ENCODE measurements at regions not wholly inside any gene's neighbourhood (a gene's known extent, or its start where the extent isn't known, plus 50 kb on each side); places are given as distances from the start of the nearest gene placed in this dataset.

GRCh38 chr9:108656566-108656965, 199.2 kb downstream of the ACTL7B start:
- in situ Hi-C loops (cut with HindIII; ENCODE audit: low sequenced_read_pairs): no loop called here

DNA sequence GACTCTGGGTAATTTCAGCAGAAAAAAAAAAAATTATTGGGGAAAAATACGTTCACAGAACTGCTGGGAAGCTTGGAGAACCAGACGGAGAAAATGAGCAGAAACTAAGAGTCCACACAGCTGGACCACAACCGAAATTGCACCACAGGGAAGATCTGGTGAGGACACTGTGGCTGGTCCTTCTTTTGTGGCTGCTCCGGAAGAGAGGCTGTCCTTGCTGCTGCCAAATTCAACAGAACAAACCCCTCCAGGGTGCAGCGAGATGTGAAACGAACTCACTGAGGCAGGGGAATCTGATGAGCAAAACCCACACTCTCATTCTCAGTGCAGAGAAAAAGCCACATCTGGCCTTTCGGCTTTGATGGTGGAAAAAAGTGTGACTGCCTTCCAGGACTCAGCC, 200.0 kb downstream of the ACTL7B start:
- in situ Hi-C loops (cut with HindIII; ENCODE audit: low sequenced_read_pairs): no loop called here

DNA sequence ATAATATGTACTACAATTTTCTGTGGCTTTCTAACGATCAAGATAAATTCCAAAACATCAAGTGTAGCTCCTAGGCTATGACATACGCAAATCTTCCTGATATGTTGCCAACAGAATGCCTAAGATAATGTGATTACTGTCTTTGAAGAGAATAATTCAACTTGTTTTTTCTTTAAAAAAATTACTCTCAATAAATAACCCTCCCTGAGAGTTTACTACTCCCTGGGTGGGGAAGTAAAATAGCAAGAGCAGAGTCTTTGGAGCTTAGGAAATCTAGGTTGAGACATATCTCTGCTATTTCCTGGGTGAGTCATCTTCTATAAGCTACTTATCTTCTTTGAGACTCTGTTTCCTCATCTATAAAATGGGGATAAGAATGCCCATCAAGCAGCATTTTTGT, 201.2 kb downstream of the ACTL7B start:
- in situ Hi-C loops (cut with HindIII; ENCODE audit: low sequenced_read_pairs): no loop called here

DNA sequence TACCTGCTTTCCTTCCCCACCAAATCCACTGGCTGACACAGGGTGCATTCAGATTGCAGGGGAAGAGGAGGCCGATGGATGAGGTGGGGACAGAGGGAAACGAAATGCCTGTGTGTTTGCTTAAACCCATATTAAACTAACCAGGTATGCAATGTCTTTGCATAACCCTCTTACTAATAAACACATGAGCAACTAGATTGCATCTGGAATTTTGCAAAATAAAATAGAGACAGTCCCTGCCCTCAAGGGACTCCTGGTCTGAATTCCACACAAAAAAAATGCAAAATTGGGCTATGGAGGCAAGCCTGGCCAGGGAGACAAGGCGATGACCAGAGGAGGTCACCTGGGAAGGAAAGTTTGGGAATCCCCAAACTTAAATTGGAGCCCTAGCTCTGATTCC, 202.9 kb downstream of the ACTL7B start:
- in situ Hi-C loops (cut with HindIII; ENCODE audit: low sequenced_read_pairs): no loop called here

DNA sequence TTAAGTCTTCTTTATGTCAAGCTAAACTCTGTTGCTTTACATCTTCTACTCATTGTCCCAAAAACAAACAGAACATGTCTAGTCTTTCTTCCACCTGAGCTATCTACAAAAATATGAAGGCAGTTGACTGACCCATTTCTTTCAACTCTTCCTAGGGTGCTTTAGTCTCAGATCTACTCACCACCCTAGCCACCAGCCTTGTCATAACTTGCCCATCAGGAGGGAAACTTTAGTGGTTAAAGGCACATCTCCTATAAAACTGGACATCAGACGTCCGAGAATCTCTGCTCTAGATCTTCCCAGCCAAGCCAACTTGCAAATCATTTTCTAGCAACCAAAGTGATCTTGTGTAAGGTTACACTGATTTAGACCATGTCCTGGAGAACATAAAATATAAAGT, 205.0 kb downstream of the ACTL7B start:
- in situ Hi-C loops (cut with HindIII; ENCODE audit: low sequenced_read_pairs): no loop called here

DNA sequence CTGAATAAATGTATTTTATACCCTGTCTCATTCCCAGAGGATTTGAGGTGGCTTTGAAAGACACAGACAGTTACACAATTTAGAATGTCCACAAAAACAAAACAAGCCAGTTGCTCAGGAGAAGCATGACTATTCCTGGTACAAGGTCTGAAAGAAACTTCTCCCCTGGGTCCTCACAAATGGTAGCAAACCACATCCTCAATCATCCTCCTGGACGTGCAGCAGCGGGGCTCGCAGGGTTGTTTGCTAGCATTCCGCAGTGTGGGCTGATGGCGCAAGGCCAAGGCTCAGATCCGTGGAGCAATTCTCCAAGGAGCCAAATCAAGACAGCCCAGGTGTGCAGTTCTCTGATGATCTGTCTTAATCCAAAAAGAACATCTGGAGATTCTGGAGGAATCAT, 210.3 kb downstream of the ACTL7B start:
- in situ Hi-C loops (cut with HindIII; ENCODE audit: low sequenced_read_pairs): no loop called here

- in situ Hi-C loops (cut with HindIII; ENCODE audit: low sequenced_read_pairs): no loop called here
These were observed 211.9 kb downstream of the ACTL7B start for GRCh38 chr9:108643731-108644510.

DNA sequence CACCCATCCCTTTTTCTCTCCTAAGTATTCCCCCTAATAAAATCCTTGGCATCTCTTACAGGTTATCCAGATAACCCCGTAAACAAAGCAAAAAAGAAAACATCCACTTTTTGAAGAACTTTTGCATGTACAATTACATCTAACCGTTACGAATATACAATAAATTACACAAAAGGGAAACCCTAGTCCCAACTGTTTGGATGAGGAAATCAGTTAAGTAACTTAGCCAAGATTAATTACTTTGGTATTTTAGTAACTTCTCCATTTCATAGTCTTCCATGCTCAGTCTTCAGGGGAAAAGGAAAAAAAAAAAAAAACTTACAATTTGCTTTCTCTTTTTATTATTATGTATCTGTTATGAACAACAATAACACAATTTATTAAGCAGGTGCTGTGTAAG, 212.9 kb downstream of the ACTL7B start:
- in situ Hi-C loops (cut with HindIII; ENCODE audit: low sequenced_read_pairs): no loop called here

DNA sequence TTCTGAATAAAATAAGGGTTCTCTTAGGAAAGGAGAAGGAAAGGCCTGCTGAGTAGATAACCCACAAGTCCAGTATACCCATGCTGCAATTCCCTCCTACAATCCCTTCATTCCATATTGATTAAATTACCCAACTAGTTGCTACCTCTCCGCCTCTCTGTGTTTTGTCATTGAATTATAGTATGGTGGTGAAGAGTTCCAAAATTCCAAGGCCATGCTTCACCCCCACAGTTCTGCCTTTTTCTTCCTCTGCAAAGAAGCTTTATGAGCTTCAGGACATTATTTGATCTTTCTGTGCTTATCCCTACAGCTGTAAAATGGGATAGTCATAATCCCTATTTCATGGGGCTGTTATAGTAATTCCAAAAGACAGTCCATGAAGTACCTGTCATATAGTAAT, 215.6 kb downstream of the ACTL7B start:
- in situ Hi-C loops (cut with HindIII; ENCODE audit: low sequenced_read_pairs): no loop called here

GRCh38 chr9:108639696-108640095, 216.1 kb downstream of the ACTL7B start:
- in situ Hi-C loops (cut with HindIII; ENCODE audit: low sequenced_read_pairs): no loop called here

- in situ Hi-C loops (cut with HindIII; ENCODE audit: low sequenced_read_pairs): no loop called here
These were observed 216.7 kb downstream of the ACTL7B start for GRCh38 chr9:108639091-108639490.

DNA sequence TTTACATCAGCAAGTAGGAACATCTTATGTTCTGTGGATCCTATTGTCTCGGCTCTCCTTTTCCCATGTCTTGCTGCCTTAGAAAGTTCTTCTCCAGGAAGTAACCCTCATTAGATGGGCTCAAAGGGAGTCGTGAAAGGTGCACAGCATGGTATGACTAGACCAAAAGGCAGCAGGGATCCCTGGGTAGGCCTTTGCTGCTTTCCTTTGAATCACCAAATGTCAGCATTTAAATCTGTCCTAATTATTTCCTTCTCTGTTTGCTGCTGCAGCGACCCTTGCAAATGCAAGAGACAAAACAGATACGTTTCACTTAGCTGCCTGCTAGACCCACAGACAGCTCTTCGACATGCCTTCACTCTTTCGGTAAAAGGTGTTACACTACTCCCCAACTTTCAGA, 218.4 kb downstream of the ACTL7B start:
- in situ Hi-C loops (cut with HindIII; ENCODE audit: low sequenced_read_pairs): no loop called here

- in situ Hi-C loops (cut with HindIII; ENCODE audit: low sequenced_read_pairs): no loop called here
These were observed 219.8 kb downstream of the ACTL7B start for GRCh38 chr9:108636013-108636412.

- in situ Hi-C loops (cut with HindIII; ENCODE audit: low sequenced_read_pairs): no loop called here
These were observed 220.9 kb downstream of the ACTL7B start for GRCh38 chr9:108634672-108635462.

DNA sequence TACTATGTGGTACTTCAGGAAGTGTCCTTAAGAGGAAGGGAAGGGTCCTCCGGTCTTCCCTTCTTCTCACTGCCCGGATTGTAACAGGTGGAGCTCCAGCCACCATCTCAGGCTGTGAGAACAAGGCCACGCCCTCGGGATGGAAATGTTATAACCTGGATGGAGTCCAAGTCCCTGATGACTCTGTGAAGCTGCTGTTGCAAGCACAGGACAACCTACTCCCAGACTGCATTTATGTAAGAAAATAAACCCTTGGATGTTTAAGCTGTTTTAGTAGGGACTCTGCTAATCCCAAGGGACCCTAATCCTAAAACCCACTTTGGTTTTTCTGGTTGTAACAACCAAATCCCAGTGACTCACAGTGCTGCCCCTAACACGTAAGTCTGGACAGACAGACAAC, 221.6 kb downstream of the ACTL7B start:
- in situ Hi-C loops (cut with HindIII; ENCODE audit: low sequenced_read_pairs): no loop called here

DNA sequence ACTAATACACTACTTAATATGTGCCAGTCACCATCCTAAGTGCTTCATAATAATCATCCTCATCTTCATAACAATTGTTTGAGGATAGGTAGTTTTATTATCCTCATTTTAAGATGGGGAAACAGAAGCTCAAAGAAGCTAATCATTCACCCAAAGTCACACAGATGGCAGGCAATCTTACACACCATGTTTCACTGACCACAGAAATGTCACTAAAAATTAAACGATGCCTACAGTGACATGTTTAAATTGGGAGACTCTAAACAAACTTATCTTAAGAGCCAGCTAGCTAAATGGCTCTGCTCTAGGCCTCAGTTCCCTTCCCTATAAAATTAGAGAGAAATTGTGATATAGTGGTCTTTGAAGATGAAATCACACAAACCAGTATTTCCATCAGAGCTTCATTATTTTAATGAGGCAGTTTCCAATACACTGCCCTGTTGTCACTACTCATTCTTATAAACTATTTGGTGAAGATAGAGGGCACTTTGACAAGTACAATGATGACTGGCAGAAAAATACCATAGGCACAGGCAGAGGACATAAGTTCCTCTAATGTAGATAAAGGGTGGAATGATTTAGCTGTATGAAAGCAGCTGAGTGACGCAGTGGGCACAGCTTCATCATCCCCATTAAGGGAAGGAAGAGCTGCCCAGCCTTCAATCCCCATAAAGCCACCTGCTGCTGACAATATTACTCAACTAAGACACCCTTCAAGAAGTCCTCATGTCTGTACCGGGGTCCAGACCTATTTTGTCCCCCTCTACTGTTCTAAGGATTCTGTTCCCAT, 224.1 kb downstream of the ACTL7B start:
- in situ Hi-C loops (cut with HindIII; ENCODE audit: low sequenced_read_pairs): no loop called here

DNA sequence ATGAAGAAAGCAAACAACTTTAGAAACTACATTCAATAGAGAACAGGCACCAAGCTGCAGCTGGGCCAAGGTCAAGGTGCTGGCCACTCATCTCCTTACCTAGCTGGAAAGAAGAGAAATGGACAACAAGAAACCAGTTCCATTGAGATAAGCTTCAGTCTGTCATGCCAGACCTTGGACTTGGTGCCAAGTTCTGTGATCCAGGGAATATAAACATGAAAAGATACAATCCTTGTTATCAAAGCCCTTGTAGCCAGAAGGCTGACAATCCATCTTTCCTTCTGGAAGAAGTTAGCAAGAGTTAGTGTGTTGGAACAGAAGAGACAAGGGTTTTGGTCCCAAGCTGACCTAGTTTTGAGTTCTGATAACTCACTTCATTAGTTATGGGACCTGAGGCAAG, 227.5 kb downstream of the ACTL7B start:
- in situ Hi-C loops (cut with HindIII; ENCODE audit: low sequenced_read_pairs): no loop called here

DNA sequence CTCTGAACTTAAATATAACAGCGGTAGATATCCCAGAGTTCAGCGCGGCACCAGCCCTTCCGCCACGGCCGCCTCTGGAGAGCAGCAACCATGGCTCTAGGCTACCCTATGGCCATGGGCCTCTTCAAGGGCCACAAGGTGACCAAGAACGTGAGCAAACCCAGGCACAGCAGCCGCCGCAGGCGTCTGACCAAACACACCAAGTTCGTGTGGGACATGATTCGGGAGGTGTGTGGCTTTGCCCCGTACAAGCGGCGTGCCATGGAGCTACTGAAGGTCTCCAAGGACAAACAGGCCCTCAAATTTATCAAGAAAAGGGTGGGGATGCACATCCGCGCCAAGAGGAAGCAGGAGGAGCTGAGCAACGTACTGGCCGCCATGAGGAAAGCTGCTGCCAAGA, 229.0 kb downstream of the ACTL7B start:
- in situ Hi-C loops (cut with HindIII; ENCODE audit: low sequenced_read_pairs): no loop called here

DNA sequence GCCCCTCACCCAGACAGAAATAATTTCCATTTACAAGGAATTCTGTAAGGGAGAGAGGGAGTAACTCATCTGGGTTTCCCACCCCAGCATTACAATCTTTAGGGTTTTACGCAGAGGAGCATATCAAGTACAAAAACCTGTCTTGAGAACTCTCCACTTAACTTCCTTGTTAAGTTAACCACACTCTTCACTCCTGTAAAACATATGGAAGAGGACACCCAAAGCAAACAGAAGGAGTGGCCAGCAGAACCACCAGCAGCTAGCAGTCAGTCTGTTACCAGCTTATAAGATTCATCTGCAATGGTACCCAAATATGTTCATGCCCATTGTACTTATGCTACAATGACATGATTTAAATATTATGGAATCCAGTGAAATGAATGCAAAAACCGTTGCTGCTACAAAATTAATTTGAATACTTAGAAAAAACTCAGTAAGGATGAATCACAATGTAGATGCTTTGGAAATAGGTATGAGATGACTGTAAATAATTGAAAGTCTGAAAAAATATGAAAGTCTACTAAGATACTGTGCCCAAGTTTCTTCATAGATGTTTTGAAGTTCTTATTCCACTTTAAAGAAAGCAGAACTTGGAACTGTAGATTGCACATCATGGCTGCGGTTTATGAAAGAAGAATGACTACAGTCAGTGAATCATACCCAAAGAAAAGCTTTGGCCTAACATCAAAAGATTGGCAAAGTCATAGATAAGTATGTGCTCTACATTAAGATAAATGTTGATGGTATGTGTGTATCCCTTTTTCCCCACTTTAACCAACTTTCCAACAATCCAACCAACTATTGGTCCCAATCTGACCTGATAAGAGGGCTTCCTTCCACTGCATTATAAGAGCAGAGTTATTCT, 233.6 kb downstream of the ACTL7B start:
- in situ Hi-C loops (cut with HindIII; ENCODE audit: low sequenced_read_pairs): no loop called here

DNA sequence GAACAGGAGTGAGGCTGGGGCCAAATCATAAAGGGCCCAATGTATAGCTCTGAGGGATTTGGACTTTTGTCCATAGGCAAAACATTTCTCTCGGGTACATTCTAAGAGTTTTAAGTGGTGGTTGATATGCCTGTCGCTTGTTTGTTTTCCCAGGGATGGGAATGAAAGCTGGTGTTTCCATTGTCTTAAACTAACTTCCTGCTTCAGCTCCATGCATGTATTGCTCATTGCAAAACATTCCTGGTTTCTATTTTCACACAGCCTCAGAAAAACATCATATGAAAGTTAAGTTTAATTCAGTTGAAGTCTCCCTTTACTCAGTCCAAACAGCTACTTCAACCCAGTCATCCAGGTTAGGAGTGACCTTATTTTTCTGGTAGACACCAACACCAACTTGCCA, 235.0 kb downstream of the ACTL7B start:
- in situ Hi-C loops (cut with HindIII; ENCODE audit: low sequenced_read_pairs): no loop called here

Measured in endothelial cell of hepatic sinusoid (primary cell).